GM21526 (cell line): ENCODE measurements at regions not wholly inside any gene's neighbourhood (a gene's known extent, or its start where the extent isn't known, plus 50 kb on each side); places are given as distances from the start of the nearest gene placed in this dataset.
A peak's percentile ranks its signal among the peaks of the same experiment; 100 is the strongest.
"Not testable (repeated sequence)": the region's sequence is repeated elsewhere in the genome, so short reads cannot be mapped to it uniquely, and the experiment has no call there.

Experiments
- ATAC-seq: cut with Tn5 transposase; IDR thresholded peaks from one replicate; pipeline ENCODE4 v1.9.1; 2021; ENCODE audit warnings: moderate library complexity; ENCODE audit not compliant: unreplicated experiment, low FRiP score

DNA sequence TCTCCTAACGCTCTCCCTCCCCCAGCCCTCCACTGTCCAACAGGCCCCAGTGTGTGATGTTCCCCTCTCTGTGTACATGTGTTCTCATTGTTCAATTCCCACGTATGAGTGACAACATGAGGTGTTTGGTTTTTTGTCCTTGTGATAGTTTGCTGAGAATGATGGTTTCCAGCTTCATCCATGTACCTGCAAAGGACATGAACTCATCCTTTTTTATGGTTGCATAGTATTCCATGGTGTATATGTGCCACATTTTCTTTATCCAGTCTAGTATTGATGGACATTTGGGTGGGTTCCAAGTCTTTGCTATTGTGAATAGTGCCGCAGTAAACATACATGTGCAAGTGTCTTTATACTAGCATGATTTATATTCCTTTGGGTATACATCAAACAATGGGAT, 347.4 kb downstream of the MAGEE1 start:
- ATAC-seq: not testable (repeated sequence)

DNA sequence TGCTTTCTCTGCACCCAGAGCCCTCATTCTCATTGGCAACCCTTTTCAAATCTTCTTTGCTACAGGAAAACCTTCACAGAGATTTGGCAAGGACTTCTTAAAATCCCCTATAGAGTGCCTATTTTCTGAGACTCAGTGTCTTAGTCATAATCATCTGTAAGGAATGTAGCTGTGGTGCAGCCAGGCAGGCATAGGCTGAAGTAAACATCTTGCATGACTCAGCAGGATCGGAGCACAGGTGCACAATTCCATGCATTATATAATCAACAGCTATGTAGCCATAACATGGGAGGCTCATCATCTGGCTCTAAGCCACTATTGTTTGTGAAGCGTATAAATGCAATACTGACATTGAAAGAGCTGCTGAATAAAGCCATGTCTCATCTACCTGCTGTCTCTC, 368.8 kb downstream of the MAGEE1 start:
- ATAC-seq: no peak

DNA sequence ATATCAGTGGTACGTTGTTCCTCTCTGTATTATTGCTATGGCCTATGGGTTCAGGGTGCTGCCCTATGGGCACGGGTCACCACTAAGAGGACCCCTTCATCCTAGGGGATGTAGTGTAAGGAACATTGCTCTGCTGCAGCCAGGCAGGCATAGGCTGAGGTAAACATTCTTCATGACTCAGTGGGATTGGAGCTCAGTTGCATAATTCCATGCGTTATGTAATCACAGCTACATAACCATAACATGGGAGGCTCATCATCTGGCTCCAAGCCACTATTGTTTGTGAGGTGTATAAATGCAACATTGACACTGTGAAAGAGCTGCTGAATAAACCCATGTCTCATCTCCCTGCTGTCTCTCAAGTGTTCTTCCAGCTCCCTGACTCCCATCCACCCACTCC, 375.2 kb downstream of the MAGEE1 start:
- no peak for ATAC-seq

DNA sequence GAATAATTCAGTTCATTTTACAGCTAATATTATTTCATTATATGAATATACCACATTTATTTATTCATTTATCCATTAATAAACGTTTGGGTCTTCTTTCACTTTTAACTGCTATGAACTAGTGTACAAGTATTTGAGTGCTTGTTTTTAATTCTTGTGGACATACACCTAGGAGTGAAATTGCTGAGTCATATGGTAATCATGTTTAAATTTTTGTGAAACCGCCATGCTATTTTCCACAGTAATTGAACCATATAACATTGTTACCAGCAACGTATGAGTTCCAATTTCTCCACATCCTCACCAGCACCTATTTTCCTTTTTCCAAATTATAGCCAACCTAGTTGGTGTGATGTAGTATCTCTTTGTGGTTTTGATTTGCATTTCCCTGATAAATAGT, 388.2 kb downstream of the MAGEE1 start:
- ATAC-seq: no peak

DNA sequence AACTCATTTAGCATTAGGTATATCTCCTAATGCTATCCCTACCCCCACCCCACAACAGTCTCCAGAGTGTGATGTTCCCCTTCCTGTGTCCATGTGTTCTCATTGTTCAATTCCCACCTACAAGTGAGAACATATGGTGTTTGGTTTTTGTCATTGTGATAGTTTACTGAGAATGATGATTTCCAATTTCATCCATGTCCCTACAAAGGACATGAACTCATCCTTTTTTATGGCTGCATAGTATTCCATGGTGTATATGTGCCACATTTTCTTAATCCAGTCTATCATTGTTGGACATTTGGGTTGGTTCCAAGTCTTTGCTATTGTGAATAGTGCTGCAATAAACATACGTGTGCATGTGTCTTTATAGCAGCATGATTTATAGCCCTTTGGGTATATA, 389.8 kb downstream of the MAGEE1 start:
- not testable (repeated sequence) for ATAC-seq

DNA sequence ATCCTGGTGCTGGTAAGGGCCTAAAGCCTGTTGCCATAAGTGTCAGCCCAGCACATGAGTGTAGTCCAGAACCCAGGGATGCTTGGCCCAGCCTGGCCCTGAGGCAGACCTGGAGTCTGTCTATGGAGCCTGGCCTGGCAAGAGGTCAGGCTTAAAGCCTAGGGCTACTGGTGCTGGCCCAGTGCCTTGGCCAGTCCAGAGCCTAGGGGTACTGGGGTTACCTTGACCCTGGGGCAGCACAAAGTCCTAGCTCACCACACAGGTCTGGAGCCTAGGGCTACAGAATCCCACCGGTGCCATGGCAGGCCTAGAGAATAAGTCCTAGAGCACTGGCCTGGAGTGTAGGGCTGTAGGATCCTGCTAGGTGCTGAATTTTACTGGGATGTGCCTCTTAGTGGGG, 393.8 kb downstream of the MAGEE1 start:
- no peak for ATAC-seq

DNA sequence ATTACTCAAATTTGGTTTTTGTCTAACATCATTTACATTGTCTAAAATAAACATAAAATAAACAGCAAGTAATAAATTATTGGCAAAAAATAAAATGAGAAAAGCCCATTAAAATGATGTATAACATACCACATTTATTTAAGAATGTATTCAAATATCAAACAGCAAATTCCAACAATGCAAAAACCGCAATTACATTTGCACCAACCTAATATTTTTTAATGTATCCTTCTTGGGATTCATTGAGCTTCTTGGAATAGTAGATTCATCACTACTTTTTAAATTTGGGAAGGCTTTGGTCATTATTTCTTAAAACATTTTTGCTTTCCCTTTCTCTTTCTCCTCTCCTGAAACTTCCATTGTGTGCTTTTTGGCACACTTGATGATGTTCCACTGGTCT, 400.2 kb downstream of the MAGEE1 start:
- no peak for ATAC-seq

DNA sequence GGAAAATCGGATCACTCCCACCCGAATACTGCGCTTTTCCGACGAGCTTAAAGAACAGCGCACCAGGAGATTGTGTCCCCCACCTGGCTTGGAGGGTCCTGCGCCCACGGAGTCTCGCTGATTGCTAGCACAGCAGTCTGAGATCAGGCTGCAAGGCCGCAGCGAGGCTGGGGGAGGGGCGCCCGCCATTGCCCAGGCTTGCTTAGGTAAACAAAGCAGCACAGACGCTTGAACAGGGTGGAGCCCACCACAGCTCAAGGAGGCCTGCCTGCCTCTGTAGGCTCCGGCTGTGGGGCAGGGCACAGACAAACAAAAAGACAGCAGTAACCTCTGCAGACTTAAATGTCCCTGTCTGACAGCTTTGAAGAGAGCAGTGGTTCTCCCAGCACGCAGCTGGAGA, 413.4 kb downstream of the MAGEE1 start:
- not testable (repeated sequence) for ATAC-seq

DNA sequence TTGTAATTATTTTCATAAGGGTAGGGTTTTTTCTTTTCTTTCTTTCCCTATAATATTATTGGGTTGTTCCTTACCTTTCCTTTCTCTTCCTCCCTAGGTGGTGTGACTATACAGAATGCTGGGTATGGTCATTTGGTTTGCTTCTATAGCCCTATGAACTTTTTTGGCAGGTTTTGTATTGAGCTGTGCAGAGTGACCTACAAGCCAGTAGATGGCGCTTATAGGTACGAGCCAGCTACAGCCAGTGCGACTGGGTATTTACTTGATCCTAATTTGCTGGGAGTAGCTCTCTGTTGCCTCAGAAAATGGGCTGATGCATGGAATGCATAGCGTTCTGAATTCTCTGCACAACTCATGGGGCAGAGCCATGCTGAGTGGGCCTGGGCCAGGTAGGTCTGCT, 423.3 kb downstream of the MAGEE1 start:
- no peak for ATAC-seq

DNA sequence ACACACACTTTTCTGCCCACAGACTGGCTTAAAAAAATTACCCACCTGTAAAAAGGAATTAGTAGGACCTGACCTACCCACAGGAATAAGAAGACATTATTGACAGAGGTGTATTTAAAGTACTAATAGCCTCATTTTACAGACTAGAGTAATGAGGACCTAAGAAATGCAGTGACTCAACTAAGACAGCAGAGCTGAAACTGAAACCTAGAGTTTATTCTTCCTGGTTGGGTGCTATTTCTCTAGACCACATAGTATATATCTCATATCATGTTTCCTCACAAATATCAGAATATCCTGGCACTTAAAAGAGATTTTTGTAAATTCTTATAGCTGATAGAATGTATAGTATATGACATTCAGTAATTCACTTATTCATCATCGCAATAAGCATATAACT, 435.0 kb downstream of the MAGEE1 start:
- ATAC-seq: no peak

DNA sequence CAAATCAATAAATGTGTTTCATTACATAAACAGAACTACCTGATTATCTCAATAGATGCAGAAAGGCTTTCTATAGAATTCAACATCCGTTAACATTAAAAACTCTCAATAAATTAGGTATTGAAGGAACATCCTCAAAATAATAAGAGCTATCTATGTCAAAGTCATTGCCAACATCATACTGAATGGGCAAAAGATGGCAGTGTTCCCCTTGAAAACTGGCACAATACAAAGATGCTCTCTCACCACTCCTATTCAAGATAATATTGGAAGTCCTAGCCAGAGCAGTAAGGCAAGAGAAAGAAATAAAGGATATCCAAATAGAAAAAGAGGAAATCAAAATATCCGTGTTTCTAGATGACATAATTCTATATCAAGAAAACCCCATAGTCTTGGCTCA, 466.4 kb downstream of the MAGEE1 start:
- ATAC-seq: no peak

DNA sequence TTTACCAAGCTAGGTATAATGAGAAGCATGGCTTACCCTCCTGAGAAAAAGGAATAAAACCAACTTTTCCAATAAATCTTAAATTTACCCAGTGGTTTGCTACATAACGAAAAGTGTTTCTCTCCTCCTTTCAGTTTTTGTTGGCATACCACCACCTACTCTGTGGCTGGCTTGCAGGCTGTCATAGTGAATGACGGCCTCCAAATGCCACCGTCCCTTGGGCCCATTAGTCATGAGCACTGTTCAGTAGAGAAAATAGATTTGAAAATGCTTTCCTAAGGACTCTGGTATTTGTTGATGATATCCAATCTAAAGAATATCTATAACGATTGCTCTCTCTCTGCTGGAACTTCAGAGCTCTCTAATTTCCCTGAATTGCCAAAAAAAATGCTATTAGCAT, 488.3 kb downstream of the MAGEE1 start:
- no peak for ATAC-seq

DNA sequence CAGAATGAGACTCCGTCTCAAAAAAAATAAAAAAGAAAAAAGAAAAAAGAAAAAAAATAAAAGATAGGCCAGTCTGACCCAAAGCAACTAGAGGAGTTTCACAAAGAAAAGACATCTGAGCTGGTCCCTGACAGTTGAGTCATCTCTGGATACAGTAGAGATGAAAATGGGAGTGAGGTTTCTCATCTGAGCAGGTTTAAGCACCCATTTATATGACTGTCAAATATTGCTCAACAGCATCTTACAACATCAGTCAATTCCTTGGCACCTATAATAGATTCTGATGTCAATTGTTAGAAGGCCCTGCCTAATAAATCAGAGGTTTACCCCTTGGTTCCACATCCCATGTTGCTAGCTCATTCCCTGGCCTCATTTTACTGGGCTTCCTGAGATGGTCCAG, 490.5 kb downstream of the MAGEE1 start:
- no peak for ATAC-seq

DNA sequence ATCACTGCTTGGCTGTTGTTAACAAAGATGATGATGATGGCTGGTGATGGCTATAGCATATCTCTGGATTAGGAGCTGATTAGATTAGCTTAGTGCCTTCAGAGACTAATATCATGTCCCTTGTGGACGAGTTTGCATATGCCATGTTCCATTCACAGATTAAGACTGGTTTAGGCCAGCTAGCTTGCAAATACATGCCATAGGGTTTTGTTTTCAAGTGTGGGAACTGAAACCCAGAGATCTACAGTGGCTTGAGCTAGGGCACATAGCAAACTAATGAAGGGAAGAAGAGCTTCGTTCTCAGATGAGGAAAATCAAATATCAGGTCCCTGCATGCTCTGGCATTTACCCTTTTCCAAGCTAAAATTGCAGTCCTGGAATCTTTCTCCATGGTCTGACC, 492.3 kb downstream of the MAGEE1 start:
- ATAC-seq: no peak

DNA sequence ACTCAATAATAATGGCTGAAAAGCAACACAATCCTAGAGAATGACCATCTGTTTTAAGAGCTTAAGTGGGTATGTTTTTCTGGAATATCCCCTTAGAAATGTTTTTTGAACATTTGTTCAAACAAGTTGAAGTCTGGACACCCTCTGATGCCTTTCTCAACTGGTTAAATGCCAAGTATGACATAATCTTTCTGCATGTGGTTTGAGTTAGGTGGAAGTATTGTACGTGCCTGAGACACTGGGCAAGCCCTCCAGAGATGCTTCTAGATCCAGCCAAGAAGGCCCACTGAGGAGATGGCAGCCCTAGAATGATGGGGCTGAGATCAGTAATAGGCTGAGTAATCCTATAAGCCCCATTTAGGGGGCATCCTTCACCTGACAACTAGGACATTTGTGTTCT, 493.1 kb downstream of the MAGEE1 start:
- ATAC-seq: no peak

DNA sequence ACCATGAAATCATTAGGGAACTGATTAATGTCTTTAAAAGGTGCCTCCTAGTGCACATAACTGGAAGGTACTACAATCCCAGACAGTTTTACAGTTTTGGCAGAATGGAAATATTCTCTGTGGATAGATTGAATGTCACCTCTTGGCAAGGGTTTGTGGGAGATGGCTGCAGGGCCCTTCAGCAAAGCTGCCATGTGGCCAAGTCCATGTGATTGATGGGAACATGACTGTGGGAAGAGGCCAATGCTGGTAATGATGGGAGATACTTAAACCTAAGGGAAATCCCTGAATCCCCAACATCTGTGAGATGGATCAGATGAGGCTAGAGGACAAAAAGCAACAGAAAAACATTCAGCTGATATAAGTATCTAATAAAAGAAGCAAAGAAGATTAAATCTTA, 493.7 kb downstream of the MAGEE1 start:
- no peak for ATAC-seq

DNA sequence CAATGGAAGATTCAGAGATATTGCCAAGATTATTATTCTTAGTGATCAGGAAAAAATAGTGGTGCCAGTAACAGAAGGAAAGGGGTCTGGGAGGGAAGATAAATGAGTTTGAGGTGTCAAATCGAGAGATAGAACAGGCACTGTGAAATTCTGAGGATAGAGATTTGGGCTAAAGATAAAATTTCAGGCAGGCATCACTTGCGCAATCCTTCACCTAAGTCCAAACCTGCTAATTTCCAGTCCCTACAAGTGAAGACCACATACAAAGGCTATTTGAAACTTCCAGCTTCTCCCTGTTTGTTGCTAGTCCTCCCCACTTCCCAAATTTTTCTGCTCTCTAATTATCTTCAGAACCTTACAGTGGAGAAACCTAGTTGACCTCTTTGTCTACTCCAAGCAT, 494.6 kb downstream of the MAGEE1 start:
- ATAC-seq: no peak

DNA sequence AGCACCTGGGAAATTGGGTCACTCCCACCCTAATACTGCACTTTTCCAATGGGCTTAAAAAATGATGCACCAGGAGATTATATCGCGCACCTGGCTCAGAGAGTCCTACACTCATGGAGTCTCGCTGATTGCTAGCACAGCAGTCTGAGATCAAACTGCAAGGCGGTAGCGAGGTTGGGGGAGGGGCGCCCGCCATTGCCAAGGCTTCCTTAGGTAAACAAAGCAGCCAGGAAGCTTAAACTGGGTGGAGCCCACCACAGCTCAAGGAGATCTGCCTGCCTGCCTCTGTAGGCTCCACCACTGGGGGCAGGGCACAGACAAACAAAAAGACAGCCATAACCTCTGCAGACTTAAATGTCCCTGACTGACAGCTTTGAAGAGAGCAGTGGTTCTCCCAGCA, 497.1 kb downstream of the MAGEE1 start:
- ATAC-seq: not testable (repeated sequence)

DNA sequence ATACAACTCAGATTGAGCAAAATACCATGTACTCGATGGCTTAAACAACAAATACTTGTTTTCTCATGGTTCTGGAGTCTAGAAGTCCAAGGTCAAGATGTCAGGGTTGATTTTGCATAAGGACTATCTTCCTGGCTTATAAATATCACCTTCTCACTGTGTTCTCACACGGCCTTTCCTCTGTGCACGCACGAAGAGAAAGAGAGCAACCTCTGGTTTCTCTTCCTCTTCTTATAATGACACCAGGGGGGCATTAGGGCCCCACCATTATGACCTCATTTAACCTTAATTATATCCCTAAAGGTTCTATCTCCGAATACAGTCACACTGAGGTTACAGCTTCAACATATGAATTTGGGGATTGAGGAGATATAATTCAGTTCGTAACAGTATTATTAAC, 504.0 kb downstream of the MAGEE1 start:
- ATAC-seq: no peak

DNA sequence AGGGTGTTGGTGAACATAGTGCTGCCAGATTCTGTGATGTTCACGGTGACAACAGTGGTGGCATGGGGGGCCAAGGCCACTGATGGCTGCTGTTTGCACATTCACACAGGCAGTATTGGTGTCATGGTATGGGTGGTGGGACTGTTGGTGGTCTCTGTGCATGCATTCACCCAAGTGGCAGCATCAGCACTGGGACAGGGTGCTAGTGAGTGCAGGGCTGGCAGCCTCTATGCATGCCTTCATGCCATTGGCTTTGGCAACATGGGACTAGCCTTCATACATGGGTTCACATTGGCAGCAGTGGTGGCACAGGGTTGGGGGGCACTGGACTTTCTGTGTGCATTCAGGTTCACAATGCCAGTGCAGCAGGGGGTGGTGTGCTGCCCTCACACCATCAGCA, 489.7 kb upstream of the FGF16 start:
- no peak for ATAC-seq

DNA sequence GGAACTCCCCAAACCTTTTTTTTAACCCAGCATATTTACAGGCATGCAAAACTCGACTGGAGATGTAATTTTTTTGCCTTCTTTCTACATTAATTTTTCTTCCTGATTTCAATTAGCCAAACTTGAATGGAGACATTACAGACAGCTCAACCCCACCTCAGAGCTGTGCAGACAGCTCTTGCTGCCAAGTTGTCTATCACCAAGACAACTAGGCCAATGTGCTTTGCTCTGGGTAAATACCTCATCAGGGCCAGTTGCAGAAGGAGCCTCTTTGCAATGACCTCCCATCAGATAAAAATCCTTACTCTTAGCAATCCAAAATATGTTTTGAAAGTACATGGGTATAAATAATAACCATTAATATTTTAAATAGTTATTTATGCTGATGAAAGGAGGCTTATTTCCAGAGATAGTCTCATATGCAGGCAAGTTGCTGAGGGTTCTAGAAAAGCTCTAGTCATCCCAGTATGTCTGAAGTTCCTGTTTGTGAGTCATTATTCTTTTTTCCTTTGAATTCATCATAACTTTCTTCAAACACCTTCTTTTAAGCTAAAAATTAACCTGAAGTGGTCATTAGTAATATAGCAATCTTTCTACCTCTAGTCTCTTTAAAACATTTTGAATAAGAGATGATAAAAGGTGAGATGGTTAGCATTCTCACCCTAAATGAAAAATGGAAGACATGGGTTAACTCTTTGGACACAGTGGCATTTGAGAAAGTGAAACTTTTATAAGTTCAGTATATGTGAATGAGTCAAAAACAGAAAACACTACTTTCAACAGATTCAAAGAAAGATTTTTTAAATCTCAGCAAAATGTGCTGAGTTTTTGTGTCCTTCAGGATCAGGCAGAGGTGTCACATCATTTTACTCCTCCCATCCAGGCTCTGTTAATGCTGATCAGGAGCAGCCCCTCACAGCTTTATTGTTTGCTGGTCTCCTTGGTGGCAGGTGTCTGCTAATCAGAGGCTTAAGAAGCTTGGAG, 475.5 kb upstream of the FGF16 start:
- peak; percentile 55 for ATAC-seq

DNA sequence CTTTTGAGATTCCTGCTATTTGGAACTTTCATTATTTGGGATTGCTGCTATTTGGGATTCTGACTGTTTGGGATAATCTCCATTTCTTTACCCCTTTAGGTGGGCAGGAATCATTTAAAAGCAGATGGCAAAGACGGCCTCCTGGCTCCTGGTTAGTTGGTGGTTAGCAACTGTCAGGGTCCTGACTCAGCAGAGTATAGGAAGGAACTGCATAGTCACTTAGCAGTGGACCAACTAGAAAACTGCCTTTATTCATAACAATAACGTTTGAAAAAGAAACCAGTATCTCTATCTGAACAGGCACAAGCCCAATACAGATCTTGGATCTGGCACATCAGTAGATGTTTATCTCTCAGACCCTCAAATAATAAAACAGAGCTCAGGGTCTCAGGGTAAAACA, 469.7 kb upstream of the FGF16 start:
- no peak for ATAC-seq
